ENCODE measurements at regions not wholly inside any gene's neighbourhood (a gene's known extent, or its start where the extent isn't known, plus 50 kb on each side); places are given as distances from the start of the nearest gene placed in this dataset.

DNA sequence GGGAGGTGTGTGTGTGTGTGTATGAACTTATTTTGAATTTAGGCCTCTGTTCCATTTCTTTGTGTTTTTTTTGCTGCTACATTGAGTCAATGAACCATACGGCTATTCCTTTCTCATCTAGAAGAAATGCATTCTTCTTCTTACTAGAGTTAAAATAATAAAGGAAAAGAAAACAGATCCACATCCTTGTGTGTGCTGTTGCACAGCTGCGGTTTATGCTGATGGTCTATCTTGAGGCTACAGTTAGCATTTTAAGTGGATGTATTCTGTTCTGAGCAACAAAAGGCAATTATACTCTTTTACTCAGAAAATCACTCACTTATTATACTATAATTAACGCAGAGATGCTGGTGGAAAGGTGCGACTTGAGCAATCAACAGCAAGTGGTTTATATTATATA, 615.0 kb upstream of the MBL2 start:
- TF ChIP-seq, protein P1, sequence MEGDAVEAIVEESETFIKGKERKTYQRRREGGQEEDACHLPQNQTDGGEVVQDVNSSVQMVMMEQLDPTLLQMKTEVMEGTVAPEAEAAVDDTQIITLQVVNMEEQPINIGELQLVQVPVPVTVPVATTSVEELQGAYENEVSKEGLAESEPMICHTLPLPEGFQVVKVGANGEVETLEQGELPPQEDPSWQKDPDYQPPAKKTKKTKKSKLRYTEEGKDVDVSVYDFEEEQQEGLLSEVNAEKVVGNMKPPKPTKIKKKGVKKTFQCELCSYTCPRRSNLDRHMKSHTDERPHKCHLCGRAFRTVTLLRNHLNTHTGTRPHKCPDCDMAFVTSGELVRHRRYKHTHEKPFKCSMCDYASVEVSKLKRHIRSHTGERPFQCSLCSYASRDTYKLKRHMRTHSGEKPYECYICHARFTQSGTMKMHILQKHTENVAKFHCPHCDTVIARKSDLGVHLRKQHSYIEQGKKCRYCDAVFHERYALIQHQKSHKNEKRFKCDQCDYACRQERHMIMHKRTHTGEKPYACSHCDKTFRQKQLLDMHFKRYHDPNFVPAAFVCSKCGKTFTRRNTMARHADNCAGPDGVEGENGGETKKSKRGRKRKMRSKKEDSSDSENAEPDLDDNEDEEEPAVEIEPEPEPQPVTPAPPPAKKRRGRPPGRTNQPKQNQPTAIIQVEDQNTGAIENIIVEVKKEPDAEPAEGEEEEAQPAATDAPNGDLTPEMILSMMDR (optimal IDR thresholded peaks at IDR 0.05 in 1 of 3, IDR thresholded peaks at IDR 0.05 in 1 of 3, conservative IDR thresholded peaks at IDR 0.05 in 1 of 3; ENCODE audit: extremely low read depth in 1 of 3, insufficient read depth in 2 of 3, low read length in 3 of 3), result no peak
- no peak for TF ChIP-seq EZH2 (IDR thresholded peaks at IDR 0.05; ENCODE audit: low read length)
